CD4-positive, alpha-beta memory T cell (primary cell): ENCODE measurements at regions not wholly inside any gene's neighbourhood (a gene's known extent, or its start where the extent isn't known, plus 50 kb on each side); places are given as distances from the start of the nearest gene placed in this dataset.

Source experiments
- CTCF ChIA-PET: fragments of 350-600 bp; sonication (Branson Sonifier 250); formaldehyde crosslinking; loops from one replicate; lab custom pipeline; 2021; ENCODE audit warnings: inconsistent platforms; ENCODE audit not compliant: partially characterized antibody; lab: Charles Lee
- POLR2A ChIA-PET: fragments of 350-600 bp; sonication (Branson Sonifier 250); formaldehyde crosslinking; loops from one replicate; lab custom pipeline; 2021; ENCODE audit not compliant: partially characterized antibody; lab: Charles Lee
- DNase-seq, 5 donors: peaks; one replicate each; pipeline versions ENCODE4 v3.0.0 to v3.0.0-alpha.2; 2020 to 2022; ENCODE audit warnings: mixed read lengths in 1 of 5
- H3K27ac ChIP-seq: one replicate; pipeline ENCODE4 v1.7.0; 2013; ENCODE audit warnings: low read depth, low read length
- H3K27me3 ChIP-seq: 2 replicates; pipeline ENCODE4 v1.7.0; 2013; ENCODE audit warnings: mild to moderate bottlenecking, low read length, moderate library complexity; ENCODE audit not compliant: insufficient read depth
- H3K36me3 ChIP-seq: 2 replicates; pipeline ENCODE4 v1.7.0; 2013; ENCODE audit warnings: mild to moderate bottlenecking, low read length, moderate library complexity; ENCODE audit not compliant: insufficient read depth
- H3K4me1 ChIP-seq: 2 replicates; pipeline ENCODE4 v1.7.0; 2013; ENCODE audit warnings: mild to moderate bottlenecking, low read length, moderate library complexity; ENCODE audit not compliant: insufficient read depth
- H3K4me3 ChIP-seq, 2 donors: one replicate each; pipeline ENCODE4 v1.7.0; 2013; ENCODE audit warnings: low read length in 2 of 2, mild to moderate bottlenecking in 1 of 2
- H3K9me3 ChIP-seq, 2 donors: one replicate each; pipeline ENCODE4 v1.7.0; 2013; ENCODE audit warnings: low read length in 2 of 2, control low read depth in 1 of 2; ENCODE audit not compliant: control insufficient read depth in 1 of 2
- H3K27ac Mint-ChIP-seq, 7 donors: one replicate each; pipeline ENCODE4 v1.8.0; 2020 to 2021; ENCODE audit warnings: mixed read lengths in 7 of 7, mild to moderate bottlenecking in 6 of 7, inconsistent platforms in 3 of 7, moderate library complexity in 3 of 7
- H3K27me3 Mint-ChIP-seq, 2 donors: one replicate each; pipeline ENCODE4 v1.8.0; 2020 to 2021; ENCODE audit warnings: mixed read lengths in 2 of 2
- H3K36me3 Mint-ChIP-seq, 2 donors: one replicate each; pipeline ENCODE4 v1.8.0; 2020 to 2021; ENCODE audit warnings: mixed read lengths in 2 of 2, inconsistent platforms in 1 of 2, mild to moderate bottlenecking in 1 of 2
- H3K4me1 Mint-ChIP-seq, 4 donors: one replicate each; pipeline ENCODE4 v1.8.0; 2020 to 2021; ENCODE audit warnings: mixed read lengths in 4 of 4, mild to moderate bottlenecking in 1 of 4
- H3K4me3 Mint-ChIP-seq, 8 donors: one replicate each; pipeline ENCODE4 v1.8.0; 2020 to 2021; ENCODE audit warnings: mixed read lengths in 8 of 8, mild to moderate bottlenecking in 7 of 8, moderate library complexity in 6 of 8, inconsistent platforms in 3 of 8
- H3K9me3 Mint-ChIP-seq, 8 donors: one replicate each; pipeline ENCODE4 v1.8.0; 2020 to 2021; ENCODE audit warnings: mixed read lengths in 8 of 8, mild to moderate bottlenecking in 5 of 8, inconsistent platforms in 3 of 8, moderate library complexity in 1 of 8
- intact Hi-C: fragments of 100-400 bp; cut with micrococcal nuclease; formaldehyde crosslinking; loops from one replicate; pipeline ENCODE4 v1.15.1; 2023

- POLR2A ChIA-PET, result no interaction called here
- no peaks in the 10 kb centered on the region for H3K9me3 Mint-ChIP-seq
- H3K36me3 ChIP-seq, result no peaks in the 10 kb centered on the region
- H3K27me3 ChIP-seq, result no peaks in the 10 kb centered on the region
- DNase-seq, result no peak
- no peaks in the 10 kb centered on the region for H3K4me1 Mint-ChIP-seq
- H3K9me3 ChIP-seq, result no peaks in the 10 kb centered on the region
- no peaks in the 10 kb centered on the region for H3K36me3 Mint-ChIP-seq
- intact Hi-C loops, result no loop called here
- peaks cover 0 to 3% of the 10 kb centered on the region in 2 donors for H3K27me3 Mint-ChIP-seq
- H3K27ac Mint-ChIP-seq, result no peak overlapping the region
- no peak overlapping the region for H3K4me3 Mint-ChIP-seq
- CTCF ChIA-PET, result no interaction called here
- no peak overlapping the region for H3K27ac ChIP-seq
- no peaks in the 10 kb centered on the region for H3K4me1 ChIP-seq
- no peak overlapping the region for H3K4me3 ChIP-seq
Measured at GRCh38 chr15:62964251-62964650, 78.3 kb upstream of the TPM1 start.

GRCh38 chr15:62966294-62967078 lies 76.1 kb upstream of the TPM1 start:
- H3K27ac ChIP-seq, result no peak overlapping the region
- intact Hi-C loops, result no loop called here
- CTCF ChIA-PET, result no interaction called here
- no peak overlapping the region for H3K4me3 ChIP-seq
- Mint-ChIP-seq H3K27me3 (peaks cover 0 to 7% of the 10 kb centered on the region in 2 donors), H3K36me3 (no peaks in the 10 kb centered on the region), H3K4me3 (no peak overlapping the region), H3K9me3 (no peaks in the 10 kb centered on the region), H3K27ac (no peak overlapping the region), H3K4me1 (no peaks in the 10 kb centered on the region)
- H3K36me3 ChIP-seq, result no peaks in the 10 kb centered on the region
- no peaks in the 10 kb centered on the region for H3K27me3 ChIP-seq
- POLR2A ChIA-PET, result no interaction called here
- no peaks in the 10 kb centered on the region for H3K9me3 ChIP-seq
- no peak for DNase-seq
- H3K4me1 ChIP-seq, result no peaks in the 10 kb centered on the region

GRCh38 chr15:62968699-62969098 lies 73.8 kb upstream of the TPM1 start:
- no peaks in the 10 kb centered on the region for H3K36me3 ChIP-seq
- H3K9me3 Mint-ChIP-seq, result no peaks in the 10 kb centered on the region
- H3K4me3 ChIP-seq, result no peak overlapping the region
- DNase-seq, result no peak
- H3K4me1 ChIP-seq, result no peaks in the 10 kb centered on the region
- H3K27me3 Mint-ChIP-seq, result peaks cover 0 to 10% of the 10 kb centered on the region in 2 donors
- no peak overlapping the region for H3K4me3 Mint-ChIP-seq
- no peak overlapping the region for H3K27ac Mint-ChIP-seq
- ChIA-PET CTCF (no interaction called here), POLR2A (no interaction called here)
- no peaks in the 10 kb centered on the region for H3K36me3 Mint-ChIP-seq
- no peaks in the 10 kb centered on the region for H3K4me1 Mint-ChIP-seq
- no peak overlapping the region for H3K27ac ChIP-seq
- intact Hi-C loops, result no loop called here
- H3K9me3 ChIP-seq, result no peaks in the 10 kb centered on the region
- H3K27me3 ChIP-seq, result no peaks in the 10 kb centered on the region

DNA sequence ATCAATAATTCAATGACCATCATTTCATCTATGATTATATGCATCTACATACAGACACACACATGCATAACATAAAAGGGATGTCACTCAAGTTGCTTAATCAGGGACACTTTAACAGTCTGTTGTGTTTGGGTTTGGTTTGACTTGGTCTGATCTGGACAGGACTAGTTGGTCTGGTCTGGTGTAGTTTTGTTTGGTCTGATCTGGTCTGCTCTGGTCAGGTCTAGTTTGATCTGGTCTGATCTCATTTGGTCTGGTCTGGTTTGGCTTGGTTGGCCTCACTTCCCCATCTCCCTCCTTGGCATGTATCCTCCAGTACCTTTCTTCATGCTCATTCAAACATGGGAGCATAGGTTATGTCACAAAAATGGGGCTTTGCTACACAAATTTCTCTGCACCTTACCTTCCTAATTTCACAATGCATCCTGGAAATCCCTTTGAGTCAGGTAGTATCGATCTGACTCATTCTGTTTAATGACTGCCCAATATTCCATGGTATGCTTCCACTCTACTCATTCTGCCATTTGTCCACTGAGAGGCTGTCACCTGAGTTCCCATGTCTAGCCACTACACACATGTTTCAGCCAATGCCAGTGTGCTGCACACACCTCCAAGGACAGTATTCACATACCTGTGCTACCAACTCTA lies 73.0 kb upstream of the TPM1 start:
- no peaks in the 10 kb centered on the region for H3K4me1 ChIP-seq
- no peaks in the 10 kb centered on the region for H3K36me3 Mint-ChIP-seq
- H3K27me3 Mint-ChIP-seq, result peaks cover 0 to 10% of the 10 kb centered on the region in 2 donors
- DNase-seq, result no peak
- H3K9me3 Mint-ChIP-seq, result no peaks in the 10 kb centered on the region
- H3K9me3 ChIP-seq, result no peaks in the 10 kb centered on the region
- no peak overlapping the region for H3K4me3 ChIP-seq
- ChIA-PET POLR2A (no interaction called here), CTCF (no interaction called here)
- H3K4me1 Mint-ChIP-seq, result no peaks in the 10 kb centered on the region
- no peaks in the 10 kb centered on the region for H3K36me3 ChIP-seq
- H3K27ac ChIP-seq, result no peak overlapping the region
- H3K27me3 ChIP-seq, result no peaks in the 10 kb centered on the region
- intact Hi-C loops, result no loop called here
- H3K27ac Mint-ChIP-seq, result peak overlapping the region in 1 of 7 donors; percentile 29
- H3K4me3 Mint-ChIP-seq, result no peak overlapping the region

DNA sequence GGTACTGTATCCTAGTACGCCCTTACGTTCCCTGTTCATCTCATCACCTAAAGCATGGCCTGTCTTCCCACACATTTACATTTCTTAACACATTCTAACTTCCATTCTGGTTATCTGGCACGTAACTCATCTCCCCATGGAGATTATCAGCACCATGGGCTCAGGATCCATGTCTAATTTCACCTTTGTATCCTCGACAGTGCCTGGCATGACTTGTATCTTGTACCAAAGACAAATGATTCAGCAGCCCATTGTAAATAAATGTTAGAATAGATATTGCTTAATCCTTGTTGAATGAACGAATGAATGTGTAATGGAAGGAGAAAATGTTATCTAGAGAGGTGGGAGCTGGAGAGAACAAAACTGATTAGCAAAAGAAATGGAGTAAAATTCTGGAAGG lies 69.7 kb upstream of the TPM1 start:
- no peak overlapping the region for H3K27ac Mint-ChIP-seq
- no peaks in the 10 kb centered on the region for H3K27me3 ChIP-seq
- no peak overlapping the region for H3K4me3 Mint-ChIP-seq
- no peak overlapping the region for H3K27ac ChIP-seq
- peaks cover 2 to 9% of the 10 kb centered on the region in 2 donors for H3K27me3 Mint-ChIP-seq
- H3K36me3 ChIP-seq, result no peaks in the 10 kb centered on the region
- POLR2A ChIA-PET, result no interaction called here
- CTCF ChIA-PET, result interaction anchor here (0.6 kb wide), 1 partner anchor 39 kb away, joined by 3 read pairs; no protein-coding TSS in a partner anchor
- no peaks in the 10 kb centered on the region for H3K4me1 Mint-ChIP-seq
- peaks cover 0 to 2% (median 0%) of the 10 kb centered on the region in 8 donors for H3K9me3 Mint-ChIP-seq
- no peak overlapping the region for H3K4me3 ChIP-seq
- intact Hi-C loops, result no loop called here
- H3K36me3 Mint-ChIP-seq, result no peaks in the 10 kb centered on the region
- H3K4me1 ChIP-seq, result no peaks in the 10 kb centered on the region
- H3K9me3 ChIP-seq, result no peaks in the 10 kb centered on the region
- DNase-seq, result no peak

DNA sequence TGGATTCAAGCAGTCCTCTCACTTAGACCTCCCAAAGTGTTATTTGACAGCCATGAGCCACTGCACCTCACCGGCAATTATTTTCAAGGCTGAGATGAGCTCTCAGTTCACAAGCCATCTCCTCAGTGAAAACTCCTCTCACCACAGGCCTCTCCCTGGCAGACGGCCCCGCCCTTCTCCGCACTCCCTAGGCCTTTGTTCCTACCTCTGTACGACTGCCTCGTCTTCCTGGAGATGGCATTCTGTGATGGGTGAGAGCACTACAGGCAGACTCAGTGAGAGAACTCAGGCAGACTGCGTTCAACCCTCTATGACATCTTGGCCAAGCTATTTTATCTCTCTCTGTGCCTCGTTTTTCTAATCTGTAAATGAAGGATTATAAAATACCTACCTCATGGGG lies 67.0 kb upstream of the TPM1 start:
- H3K9me3 ChIP-seq, result no peaks in the 10 kb centered on the region
- no peak overlapping the region for H3K4me3 ChIP-seq
- H3K27ac Mint-ChIP-seq, result no peak overlapping the region
- no peak for DNase-seq
- POLR2A ChIA-PET, result no interaction called here
- H3K36me3 ChIP-seq, result no peaks in the 10 kb centered on the region
- no peak overlapping the region for H3K27ac ChIP-seq
- CTCF ChIA-PET, result no interaction called here
- H3K27me3 ChIP-seq, result no peaks in the 10 kb centered on the region
- peaks cover 5 to 8% of the 10 kb centered on the region in 2 donors for H3K27me3 Mint-ChIP-seq
- no peaks in the 10 kb centered on the region for H3K4me1 ChIP-seq
- intact Hi-C loops, result no loop called here
- H3K36me3 Mint-ChIP-seq, result no peaks in the 10 kb centered on the region
- H3K4me3 Mint-ChIP-seq, result no peak overlapping the region
- peaks cover 0 to 2% (median 0%) of the 10 kb centered on the region in 8 donors for H3K9me3 Mint-ChIP-seq
- no peaks in the 10 kb centered on the region for H3K4me1 Mint-ChIP-seq

GRCh38 chr15:62976301-62976881 lies 66.2 kb upstream of the TPM1 start:
- DNase-seq, result no peak
- Mint-ChIP-seq H3K9me3 (peaks cover 0 to 2% (median 0%) of the 10 kb centered on the region in 8 donors), H3K27ac (no peak overlapping the region), H3K36me3 (no peaks in the 10 kb centered on the region), H3K4me3 (no peak overlapping the region), H3K4me1 (no peaks in the 10 kb centered on the region), H3K27me3 (peaks cover 5 to 8% of the 10 kb centered on the region in 2 donors)
- CTCF ChIA-PET, result no interaction called here
- Histone ChIP-seq H3K36me3 (no peaks in the 10 kb centered on the region), H3K9me3 (no peaks in the 10 kb centered on the region), H3K27ac (no peak overlapping the region), H3K27me3 (no peaks in the 10 kb centered on the region), H3K4me3 (no peak overlapping the region), H3K4me1 (no peaks in the 10 kb centered on the region)
- POLR2A ChIA-PET, result no interaction called here
- intact Hi-C loops, result no loop called here
